ENCODE measurements at regions not wholly inside any gene's neighbourhood (a gene's known extent, or its start where the extent isn't known, plus 50 kb on each side); places are given as distances from the start of the nearest gene placed in this dataset.

DNA sequence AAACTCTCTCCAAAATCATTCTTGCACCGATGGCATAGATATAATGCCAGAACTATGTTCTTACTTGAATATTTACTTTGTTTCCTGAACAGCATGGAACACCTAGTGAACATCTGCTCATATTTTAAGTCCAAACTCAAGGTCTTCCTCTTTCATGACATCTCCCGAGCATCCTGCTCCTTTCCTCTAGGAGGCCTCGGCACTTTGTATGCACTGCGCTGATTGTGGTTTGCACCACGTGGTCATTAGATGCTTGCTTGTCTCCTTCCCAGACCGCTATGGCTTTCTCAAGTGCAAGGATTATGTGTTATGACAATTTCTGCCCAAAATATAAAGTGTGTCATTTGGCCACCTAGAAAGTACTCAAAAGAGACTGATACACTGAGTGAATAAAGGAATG is 912.0 kb downstream of the GALC start:
- no peak for DNase-seq

DNA sequence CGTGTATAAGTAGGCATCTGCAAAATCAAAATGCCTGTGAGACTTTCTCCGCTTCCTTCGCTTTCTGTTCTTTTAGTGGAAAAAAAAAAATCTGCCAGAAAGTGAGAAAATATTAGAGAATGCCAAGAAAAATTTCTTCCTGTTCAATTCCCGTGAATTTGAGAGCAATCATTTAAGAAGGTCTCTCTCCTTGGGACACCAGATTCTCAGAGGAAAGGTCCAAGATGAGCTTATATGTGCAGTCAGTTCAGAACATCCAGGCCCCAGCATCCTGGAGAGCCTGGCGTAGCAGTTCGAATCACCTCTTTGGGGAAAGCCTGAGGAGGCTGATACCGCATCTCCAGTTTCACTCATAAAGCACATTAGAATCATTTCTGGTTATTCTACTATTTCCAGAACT is 912.8 kb downstream of the GALC start:
- DNase-seq: no peak

DNA sequence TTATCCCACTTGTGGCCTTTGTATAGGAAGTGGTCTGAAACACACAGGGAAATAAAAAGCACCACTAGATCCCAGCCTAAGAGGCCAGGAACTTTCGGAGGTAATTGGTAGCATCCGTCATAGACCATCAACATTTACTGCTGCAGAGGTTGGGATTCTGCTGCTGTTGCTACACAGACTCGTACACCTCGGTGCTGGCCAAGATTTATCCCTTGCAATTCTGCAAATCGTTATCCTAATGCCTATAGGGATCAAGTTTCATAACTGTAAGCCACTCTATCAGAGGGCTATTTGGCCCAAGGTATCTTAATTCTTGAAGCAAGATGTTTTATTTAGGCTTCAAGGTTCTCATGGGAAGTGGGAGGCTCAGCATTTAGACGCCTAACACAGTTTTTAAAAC is 913.6 kb downstream of the GALC start:
- no peak for DNase-seq

DNA sequence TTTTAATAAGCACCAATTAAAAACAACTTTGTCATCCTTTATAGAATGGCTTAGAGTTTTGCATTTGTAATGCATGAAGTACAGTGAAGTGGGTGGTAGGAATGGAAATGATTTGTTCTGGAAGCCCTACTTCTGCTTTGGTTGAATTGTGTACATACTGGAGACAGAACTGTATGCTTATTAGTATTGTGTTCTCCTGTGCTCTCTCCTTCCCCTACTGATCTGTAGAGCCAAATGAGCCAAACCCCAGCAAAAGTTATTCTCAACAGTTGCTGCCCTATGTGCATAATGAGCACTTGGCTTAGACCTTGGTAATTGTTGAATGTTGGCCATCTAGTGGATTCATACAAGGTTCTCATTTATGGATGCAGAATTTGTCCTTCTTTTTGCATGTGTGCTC is 916.1 kb downstream of the GALC start:
- no peak for DNase-seq

DNA sequence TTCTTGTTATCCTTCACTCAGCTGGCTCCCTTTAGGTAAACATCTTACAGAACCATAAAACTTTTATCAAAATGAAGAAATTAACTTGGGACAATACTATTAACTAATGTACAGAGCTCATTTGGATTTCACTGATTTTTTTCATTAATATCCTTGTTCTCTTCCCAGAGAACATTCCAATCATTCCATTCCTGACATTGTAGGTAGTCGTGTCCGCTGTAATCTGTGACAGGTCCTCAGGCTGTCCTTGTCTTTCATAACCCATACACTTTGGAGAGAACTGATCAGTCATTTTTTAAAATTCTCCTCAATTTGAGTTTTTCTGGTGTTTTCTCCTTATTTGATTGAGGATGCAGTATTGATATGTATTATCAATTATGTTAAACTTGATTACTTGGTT is 916.8 kb downstream of the GALC start:
- DNase-seq: no peak

DNA sequence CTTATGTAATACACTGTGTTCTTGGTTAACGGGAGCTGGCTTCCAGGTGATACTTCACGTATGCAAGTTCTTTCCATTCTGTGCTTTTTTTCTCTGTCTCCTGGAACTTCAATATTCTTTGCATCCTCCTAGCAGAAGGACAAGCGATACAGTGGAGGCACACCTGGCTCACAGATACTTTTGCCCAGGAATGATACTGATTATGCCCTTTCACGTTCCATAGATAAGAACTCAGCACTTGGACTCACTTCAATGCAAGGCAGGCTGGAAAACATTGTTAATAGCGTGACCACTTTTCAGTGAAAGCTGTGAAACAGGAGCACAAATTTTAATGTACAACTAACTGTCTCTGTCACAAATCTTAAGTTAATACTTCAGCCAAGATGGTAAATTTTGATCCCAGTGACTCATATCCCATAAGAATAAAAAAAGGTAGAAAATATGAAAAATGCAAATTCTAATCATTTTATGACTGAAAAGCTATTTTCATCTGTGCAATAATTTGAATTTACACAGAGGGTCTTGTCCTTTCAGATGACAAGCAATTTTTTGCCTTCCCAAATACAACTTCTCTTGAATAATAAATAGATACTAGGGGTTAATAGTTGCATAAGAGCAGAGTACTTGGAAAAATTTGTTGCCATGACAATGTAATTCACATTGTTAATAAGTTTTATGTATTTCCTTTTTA is 919.0 kb downstream of the GALC start:
- DNase-seq: no peak

DNA sequence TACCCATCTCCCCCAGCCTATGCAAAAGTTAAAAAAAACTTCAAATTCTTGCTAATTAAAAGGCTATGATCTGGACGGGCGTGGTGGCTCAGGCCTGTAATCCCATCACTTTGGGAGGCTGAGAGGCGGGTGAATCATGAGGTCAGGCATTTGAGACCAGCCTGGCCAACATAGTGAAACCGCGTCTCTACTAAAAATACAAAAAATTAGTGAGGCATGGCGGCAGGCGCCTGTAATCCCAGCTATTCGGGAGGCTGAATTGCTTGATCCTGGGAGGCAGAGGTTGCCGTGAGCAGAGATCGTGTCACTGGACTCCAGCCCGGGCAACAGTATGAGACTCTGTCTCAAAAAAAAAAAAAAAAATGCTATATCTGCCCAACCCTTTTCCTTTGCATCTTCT is 925.4 kb downstream of the GALC start:
- DNase-seq: no peak

DNA sequence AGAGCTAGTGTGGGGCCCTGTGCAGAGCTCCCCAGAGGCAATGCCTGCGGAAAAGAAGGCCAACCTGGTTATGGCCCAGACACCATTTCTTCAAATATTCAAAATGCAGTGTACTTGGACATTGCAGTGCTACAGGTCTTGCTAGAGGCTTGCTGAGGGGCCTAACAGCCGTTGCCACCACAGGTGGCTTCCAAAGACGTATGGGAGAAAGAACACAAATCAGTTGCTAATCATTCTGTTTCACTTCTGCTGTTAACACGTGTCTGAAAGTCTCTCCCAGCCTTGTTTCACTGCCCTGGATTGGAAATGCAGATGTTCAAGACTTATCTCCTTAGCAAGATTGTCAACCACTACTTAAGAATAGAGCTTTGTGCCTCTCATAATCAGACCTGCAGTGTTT is 925.9 kb downstream of the GALC start:
- DNase-seq: no peak

DNA sequence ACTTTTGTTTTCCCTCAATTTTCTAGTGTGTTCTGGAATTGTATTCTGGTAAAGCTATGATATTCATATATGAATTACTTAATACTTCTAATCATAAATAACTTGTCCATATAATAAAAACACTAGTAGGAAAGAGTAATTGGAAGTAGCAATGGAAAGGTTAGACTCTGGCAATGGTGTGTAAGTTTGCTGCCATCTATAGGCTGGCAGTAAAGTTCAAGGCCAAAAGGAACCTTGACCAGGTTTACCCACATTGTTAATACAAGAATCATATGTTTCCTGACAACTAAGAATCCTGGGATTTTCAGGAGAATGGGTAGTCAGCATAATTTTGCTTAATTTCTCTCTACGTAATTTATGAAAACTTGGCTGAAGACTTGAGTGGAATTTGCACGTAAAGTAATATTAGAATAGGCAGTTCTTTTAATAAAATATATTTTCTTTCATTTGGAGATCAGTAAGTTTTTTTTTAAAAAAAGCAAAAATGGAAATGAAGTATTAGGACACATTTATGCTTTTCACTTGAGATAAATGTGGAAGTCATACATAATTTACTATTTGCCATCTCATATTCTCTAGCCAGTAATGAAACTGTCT is 926.7 kb downstream of the GALC start:
- no peak for DNase-seq

DNA sequence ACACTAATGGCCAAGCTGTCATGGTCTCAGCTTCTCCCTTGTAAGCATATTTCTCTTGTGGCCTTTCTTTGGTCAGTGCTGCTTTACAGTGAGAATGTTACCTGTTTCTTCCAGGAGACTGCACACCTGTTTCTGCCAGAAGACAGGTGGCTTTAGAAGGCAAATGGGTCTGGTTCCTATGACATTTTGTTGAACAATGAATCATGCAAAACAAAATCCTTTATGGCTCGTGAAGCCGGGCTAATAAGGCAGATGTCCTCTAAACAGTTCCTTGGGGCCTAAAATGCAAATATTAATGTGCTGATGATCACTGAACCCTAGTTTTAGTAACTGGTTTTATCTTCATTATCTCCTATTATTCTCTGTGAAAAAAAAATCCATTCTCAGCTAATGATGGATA is 927.6 kb downstream of the GALC start:
- no peak for DNase-seq

DNA sequence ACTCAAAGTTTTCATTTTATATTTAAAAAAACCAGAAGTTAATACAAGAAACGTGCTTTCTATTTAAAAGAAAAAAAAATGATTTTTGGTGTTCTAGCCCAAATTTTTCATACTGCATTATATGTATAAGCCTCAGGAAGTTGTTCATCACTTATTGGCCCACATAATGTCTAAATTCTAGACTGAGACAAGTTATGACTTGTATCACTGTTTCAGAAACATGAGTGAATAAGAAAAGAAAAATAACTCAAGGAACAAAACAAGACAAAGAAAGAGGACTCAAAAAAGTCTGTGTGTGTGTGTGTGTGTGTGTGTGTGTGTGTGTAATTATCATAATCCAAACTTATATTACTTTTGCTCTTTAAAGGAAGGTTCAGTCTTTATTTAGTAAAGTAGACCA is 929.8 kb downstream of the GALC start:
- no peak for DNase-seq

DNA sequence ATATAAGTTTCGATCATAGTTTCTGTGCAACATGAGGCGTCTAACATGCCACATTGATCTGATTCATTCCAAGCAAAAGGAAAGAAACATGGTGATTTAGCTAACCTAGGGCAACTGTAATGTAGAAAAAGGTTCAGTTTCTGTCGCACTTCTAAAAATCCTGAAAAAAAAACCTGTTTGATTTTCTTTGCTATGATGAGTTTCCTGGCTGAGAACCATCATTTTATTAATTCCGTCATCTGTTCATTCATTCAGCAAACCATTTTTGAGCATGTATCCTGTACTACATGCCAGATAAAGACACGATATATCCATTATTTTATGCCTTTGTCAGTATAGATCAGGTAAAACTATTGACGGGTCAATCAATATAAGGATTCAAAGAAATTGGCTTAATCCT is 932.6 kb downstream of the GALC start:
- no peak for DNase-seq

DNA sequence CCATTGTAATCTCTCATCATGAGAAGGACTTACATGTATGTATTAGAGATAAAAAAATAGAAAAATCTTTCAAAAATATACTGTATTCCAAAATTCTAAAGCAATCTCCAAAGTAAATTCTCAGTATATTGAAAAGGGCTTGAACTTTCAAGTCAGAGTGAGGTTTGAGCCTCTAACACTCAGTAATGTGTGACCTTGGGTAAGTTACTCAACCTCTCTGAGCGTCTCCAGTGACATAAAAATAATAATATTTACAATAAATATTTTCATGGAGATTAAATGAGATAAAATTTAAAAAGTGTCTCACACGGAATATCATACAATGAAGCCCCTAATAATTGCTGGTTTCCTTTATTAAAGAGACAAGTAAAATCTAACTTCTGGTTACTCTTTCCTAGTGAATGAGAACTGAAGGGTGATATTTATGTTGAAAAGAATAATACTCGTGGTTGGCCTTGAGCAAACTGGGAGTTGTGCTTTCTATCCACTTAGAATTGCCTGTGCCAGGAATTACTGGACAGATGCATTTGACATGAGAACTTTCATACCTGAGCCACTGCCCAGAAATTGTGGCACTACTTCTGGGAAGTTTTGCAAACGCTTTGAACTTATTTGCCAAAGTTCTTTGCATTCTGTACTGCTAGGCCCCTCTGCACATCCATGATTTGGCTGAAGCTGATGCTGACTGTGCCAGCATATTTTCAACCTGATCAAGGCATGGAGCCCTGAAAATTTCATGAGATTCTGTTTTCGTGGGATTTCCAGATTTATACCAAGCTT is 933.7 kb downstream of the GALC start:
- DNase-seq: no peak

DNA sequence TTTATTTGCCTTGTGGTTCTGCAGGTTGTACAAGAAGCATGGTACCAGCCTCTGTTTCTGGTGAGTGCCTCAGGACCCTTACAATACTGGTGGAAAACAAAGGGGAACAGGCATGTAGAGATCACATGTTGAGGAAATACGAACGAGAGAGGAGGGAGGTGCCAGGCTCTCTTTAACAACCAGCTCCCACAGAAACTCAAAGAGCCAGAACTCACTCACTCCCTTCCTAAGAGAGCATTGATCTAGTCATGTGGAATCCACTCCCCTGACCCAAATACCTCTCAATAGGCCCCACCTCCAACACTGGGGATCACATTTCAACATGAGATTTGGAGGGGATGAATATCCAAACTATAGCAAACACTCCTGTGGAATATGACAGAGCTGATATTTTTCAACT is 938.0 kb downstream of the GALC start:
- no peak for DNase-seq

DNA sequence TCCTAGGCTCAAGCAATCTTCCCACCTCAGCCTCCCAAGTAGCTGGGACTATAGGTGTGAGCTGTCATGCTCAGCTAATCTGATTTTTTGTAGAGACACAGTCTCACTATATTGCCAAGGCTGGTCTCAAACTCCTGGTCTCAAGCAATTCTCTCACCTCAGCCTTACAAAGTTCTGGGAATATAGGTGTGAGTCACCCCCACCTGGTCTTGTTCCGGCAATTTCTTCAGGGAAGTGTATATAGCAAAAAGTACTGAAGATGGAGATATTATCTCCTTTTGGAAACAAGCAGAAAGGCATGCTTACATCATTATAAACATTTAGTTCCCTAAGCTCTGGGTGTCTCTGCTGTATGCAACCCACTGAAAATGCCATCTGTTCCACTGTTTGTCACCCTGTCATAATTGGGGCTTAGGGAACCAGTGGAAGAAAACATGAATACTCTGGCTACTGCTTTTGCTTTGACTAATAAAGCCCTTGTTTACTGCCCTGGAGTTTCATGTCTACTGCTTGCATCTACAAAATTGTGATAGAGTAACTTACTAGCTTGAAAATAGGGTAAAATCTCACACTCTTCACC is 940.2 kb downstream of the GALC start:
- DNase-seq: no peak

DNA sequence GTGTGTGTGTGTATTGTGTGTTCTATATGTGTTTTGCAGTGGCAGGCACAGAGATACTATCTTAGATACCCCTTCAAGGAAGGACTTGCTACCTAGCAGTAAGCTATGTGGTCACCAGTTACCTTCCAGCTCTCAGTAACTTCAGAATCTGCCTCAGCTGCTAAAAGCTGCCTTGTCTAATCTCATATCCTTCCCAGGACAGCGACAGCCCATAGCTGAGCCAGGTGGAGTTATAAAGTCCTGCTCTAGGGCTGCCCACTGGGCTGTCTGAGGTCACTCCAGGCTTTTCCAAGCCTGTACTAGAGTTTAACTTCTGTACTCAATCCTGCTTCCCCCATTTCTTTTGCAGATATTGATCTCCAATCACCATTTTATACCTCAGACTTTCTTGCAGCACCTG is 942.6 kb downstream of the GALC start:
- DNase-seq: no peak

DNA sequence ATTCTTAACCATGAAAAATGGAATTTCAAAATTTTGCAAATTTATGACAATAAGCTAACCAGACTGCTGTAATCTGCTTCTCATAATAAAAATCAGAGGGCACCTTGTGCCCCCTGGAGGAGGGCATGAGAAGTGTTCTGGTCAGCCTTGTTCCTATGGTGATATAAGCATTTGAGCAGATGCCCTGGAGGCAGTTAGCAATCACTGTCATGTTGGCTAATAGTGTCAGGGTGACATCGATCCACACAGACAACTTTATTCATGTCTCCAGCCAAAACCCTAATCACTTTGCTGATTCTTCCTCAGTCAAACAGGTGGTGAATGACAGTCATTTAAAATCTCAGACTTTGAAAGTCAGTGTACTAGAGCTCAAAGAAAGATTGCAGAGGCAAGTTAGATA is 943.0 kb downstream of the GALC start:
- no peak for DNase-seq

DNA sequence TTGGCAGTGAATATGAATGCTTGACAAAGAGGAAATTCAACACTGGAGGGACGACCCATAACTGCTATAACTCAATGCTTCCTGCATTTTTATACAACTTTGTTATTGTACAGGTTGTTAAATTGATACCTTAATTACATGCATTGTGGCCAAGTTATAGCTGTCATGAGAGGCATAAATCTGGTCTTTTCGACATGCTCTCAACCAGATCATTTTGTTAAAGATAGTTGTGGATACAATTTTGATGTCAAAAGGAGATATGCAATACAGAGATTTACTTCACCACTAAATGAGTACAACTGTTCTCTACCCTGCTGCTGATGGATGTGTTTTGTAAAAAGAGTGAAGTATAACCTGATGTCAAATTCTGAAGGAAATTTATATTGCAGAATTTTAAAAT is 946.0 kb downstream of the GALC start:
- DNase-seq: no peak

DNA sequence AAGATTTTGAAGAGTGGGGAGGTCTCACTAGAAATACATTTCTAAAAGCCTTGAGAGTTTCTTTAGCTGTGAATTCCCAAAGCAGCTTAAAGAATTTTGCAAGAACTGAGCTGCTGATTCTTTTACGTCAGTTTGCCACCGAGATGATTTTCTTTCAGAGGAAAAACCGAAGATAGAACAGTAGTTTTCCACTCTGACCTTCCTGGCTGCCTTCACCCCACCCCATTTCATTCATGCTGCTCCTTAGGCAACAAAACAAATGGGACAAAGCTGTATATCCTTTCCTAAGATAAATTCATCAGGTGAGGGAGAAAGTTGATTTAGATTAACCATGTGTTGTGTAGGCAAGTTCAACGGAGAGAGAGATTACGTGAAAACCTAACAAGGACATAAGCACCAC is 947.0 kb downstream of the GALC start:
- no peak for DNase-seq

DNA sequence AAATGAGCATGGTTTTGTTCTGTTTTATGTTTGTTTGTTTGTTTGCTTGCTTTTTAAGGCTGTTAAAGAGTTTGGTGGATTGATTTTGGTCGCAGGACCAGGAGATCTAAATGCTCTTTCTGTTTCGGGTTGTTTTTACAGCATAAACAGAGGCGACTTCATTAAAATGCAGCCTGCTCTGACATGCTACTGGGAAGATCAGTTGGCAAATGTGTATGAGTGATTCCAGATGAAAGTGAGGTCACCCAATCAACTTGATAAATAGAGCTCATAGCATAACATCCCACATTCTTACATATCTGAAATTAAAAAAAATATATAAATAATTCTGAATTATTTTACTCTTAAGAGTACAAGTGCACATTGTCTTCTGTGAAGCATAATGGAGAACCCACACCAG is 947.7 kb downstream of the GALC start:
- no peak for DNase-seq

DNA sequence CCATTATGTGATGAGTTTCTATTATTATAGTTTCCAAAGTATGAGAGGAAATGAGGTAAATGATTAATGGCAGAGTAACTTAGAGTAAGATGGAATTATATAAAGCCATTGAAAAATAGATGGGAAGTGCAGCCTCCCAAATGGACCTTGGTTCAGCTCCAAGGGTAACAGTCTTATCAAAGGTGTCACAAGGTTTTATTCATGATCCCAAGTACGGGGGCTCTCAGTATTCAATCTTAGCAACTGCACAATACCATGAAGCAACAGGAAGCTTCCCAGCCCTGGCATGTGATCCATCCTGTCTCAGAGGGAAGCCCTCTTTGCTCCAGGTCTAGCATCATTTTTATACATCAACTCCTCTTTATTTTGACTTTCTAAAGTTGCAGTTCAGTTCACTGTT is 948.2 kb downstream of the GALC start:
- DNase-seq: no peak

DNA sequence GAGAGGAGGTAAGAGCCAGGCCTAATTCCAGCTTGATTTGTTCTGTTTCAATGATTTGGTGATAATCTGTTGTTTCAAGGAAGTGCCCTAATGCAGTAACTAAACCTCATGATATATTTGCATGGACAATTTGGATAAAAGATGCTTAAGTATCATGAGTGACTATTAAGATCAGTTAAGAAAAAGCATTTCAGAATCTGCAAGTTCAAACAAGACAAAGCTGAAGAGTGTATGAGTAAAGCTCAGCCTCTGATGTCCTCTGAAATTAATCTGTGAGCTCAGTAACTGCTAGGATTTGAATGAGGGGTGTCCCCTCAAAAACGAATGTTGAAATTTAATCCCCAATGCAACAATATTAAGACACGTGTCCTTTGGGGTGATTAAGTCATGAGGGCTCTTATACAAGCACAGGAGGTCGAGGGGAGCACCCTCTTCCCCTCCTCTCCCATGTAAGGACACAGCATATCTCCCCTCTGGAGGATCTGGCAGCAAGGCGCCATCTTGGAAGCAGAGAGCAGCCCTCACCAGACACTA is 949.2 kb downstream of the GALC start:
- no peak for DNase-seq

DNA sequence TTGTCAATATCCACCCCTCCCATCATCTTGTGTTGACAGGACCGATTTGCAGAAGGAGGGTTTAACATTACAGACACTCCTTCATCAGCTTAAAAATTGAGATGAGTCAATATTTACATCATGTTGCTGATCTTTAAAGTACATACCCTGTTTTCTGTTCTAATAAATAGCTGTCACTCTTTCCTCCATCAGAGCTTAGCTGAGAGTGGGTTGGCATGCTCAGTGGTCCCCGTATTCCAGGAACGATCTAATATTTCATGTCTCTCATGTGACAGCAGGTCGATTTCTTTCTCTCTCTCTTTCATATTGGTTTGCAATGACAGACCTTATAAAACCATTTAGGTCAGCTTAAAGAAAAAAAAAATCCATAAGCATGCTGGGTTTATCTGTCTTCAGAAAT is 950.6 kb downstream of the GALC start:
- no peak for DNase-seq
